AG04449 (cell line): ENCODE measurements at regions not wholly inside any gene's neighbourhood (a gene's known extent, or its start where the extent isn't known, plus 50 kb on each side); places are given as distances from the start of the nearest gene placed in this dataset.

Experiments
- CTCF ChIA-PET: fragments of 350-600 bp; formaldehyde crosslinking; extraction: SDS; loops from one replicate; lab custom pipeline; 2021; ENCODE audit warnings: antibody characterized with exemption; lab: Yijun Ruan, JAX
- POLR2A ChIA-PET: fragments of 400-600, 350-600 bp; formaldehyde crosslinking; extraction: SDS; loops from one replicate; lab custom pipeline; 2020; ENCODE audit warnings: antibody characterized with exemption, inconsistent platforms; lab: Yijun Ruan, JAX
- DNase-seq: peaks from one replicate; pipeline ENCODE4 v3.0.0-alpha.2; 2010; ENCODE audit warnings: low read depth, low spot score
- H3K4me3 ChIP-seq: 2 replicates; pipeline ENCODE4 v1.5.1; 2011; ENCODE audit warnings: low read depth, mild to moderate bottlenecking, control low read depth, low read length
- CTCF ChIP-seq: IDR thresholded peaks from one replicate; pipeline ENCODE4 v1.5.1; 2011; ENCODE audit warnings: mild to moderate bottlenecking, moderate library complexity, low read length, control low read depth, inconsistent platforms; ENCODE audit not compliant: insufficient read depth; ENCODE audit errors: missing control alignments

- no peak for DNase-seq
- no peak overlapping the region for H3K4me3 ChIP-seq
- POLR2A ChIA-PET = no interaction called here
- CTCF ChIA-PET = no interaction called here
- TF ChIP-seq CTCF = no peak
These were observed 108.0 kb upstream of the TARS1 start for GRCh38 chr5:33332804-33333203.

- no peak for DNase-seq
- ChIA-PET POLR2A (no interaction called here), CTCF (interaction anchor here (0.7 to 1.3 kb wide), 2 partner anchors 12 to 15 kb away, joined by 3 to 4 read pairs; no protein-coding TSS in a partner anchor)
- H3K4me3 ChIP-seq = no peak overlapping the region
- TF ChIP-seq CTCF = no peak
These were observed 105.9 kb upstream of the TARS1 start for GRCh38 chr5:33334829-33335228.

GRCh38 chr5:33336891-33337636 is 103.7 kb upstream of the TARS1 start:
- CTCF ChIA-PET = no interaction called here
- no peak for DNase-seq
- POLR2A ChIA-PET = no interaction called here
- no peak overlapping the region for H3K4me3 ChIP-seq
- TF ChIP-seq CTCF = no peak

- no peak for TF ChIP-seq CTCF
- ChIA-PET POLR2A (no interaction called here), CTCF (no interaction called here)
- DNase-seq = no peak
- no peak overlapping the region for H3K4me3 ChIP-seq
These were observed 103.2 kb upstream of the TARS1 start for GRCh38 chr5:33337637-33337992.

GRCh38 chr5:33338336-33339110 is 102.2 kb upstream of the TARS1 start:
- H3K4me3 ChIP-seq = no peak overlapping the region
- ChIA-PET CTCF (no interaction called here), POLR2A (no interaction called here)
- DNase-seq = no peak
- no peak for TF ChIP-seq CTCF

GRCh38 chr5:33339413-33339812 is 101.4 kb upstream of the TARS1 start:
- TF ChIP-seq CTCF = no peak
- ChIA-PET POLR2A (no interaction called here), CTCF (no interaction called here)
- no peak overlapping the region for H3K4me3 ChIP-seq
- DNase-seq = no peak
